ENCODE measurements at regions not wholly inside any gene's neighbourhood (a gene's known extent, or its start where the extent isn't known, plus 50 kb on each side); places are given as distances from the start of the nearest gene placed in this dataset.

GRCh38 chr4:24105327-24106038, 215.6 kb upstream of the PPARGC1A start:
- peak; percentile 55 for DNase-seq (ENCODE audit: low spot score)

- peak; percentile 26 for DNase-seq (ENCODE audit: low spot score)
Measured at GRCh38 chr4:24104158-24104565, 214.3 kb upstream of the PPARGC1A start.

- DNase-seq (ENCODE audit: low spot score): no peak
Measured at GRCh38 chr4:24103434-24104157, 213.7 kb upstream of the PPARGC1A start.

- no peak for DNase-seq (ENCODE audit: low spot score)
Measured at GRCh38 chr4:24102621-24103020, 212.8 kb upstream of the PPARGC1A start.

- DNase-seq (ENCODE audit: low spot score): no peak
Measured at GRCh38 chr4:24096603-24097002, 206.8 kb upstream of the PPARGC1A start.

- DNase-seq (ENCODE audit: low spot score): no peak
Measured at GRCh38 chr4:24094726-24095125, 204.9 kb upstream of the PPARGC1A start.

- DNase-seq (ENCODE audit: low spot score): no peak
Measured at GRCh38 chr4:24093446-24093845, 203.6 kb upstream of the PPARGC1A start.

- no peak for DNase-seq (ENCODE audit: low spot score)
Measured at GRCh38 chr4:24091639-24092233, 201.9 kb upstream of the PPARGC1A start.

GRCh38 chr4:24089851-24090534, 200.1 kb upstream of the PPARGC1A start:
- peak; percentile 3 for DNase-seq (ENCODE audit: low spot score)

GRCh38 chr4:24080871-24081270, 191.0 kb upstream of the PPARGC1A start:
- no peak for DNase-seq (ENCODE audit: low spot score)

GRCh38 chr4:24078347-24078962, 188.6 kb upstream of the PPARGC1A start:
- no peak for DNase-seq (ENCODE audit: low spot score)

- peak; percentile 9 for DNase-seq (ENCODE audit: low spot score)
Measured at GRCh38 chr4:24076811-24077210, 187.0 kb upstream of the PPARGC1A start.

GRCh38 chr4:24073948-24074347, 184.1 kb upstream of the PPARGC1A start:
- DNase-seq (ENCODE audit: low spot score): no peak

GRCh38 chr4:24071612-24072372, 181.9 kb upstream of the PPARGC1A start:
- DNase-seq (ENCODE audit: low spot score): no peak

- DNase-seq (ENCODE audit: low spot score): peak; percentile 93
Measured at GRCh38 chr4:24070117-24070516, 180.3 kb upstream of the PPARGC1A start.

- DNase-seq (ENCODE audit: low spot score): peak; percentile 95
Measured at GRCh38 chr4:24067367-24068193, 177.7 kb upstream of the PPARGC1A start.

- DNase-seq (ENCODE audit: low spot score): no peak
Measured at GRCh38 chr4:24065974-24066373, 176.1 kb upstream of the PPARGC1A start.

- no peak for DNase-seq (ENCODE audit: low spot score)
Measured at GRCh38 chr4:24063731-24064130, 173.9 kb upstream of the PPARGC1A start.

GRCh38 chr4:24060932-24061331, 171.1 kb upstream of the PPARGC1A start:
- no peak for DNase-seq (ENCODE audit: low spot score)

- DNase-seq (ENCODE audit: low spot score): no peak
Measured at GRCh38 chr4:24059839-24060238, 170.0 kb upstream of the PPARGC1A start.
